Activated CD4-positive, alpha-beta T cell treated with anti-CD3 and anti-CD28 coated beads, Interleukin-2, amount 50 U/mL, for 4 hours (primary cell): ENCODE measurements at regions not wholly inside any gene's neighbourhood (a gene's known extent, or its start where the extent isn't known, plus 50 kb on each side); places are given as distances from the start of the nearest gene placed in this dataset.

ENCODE experiments used
- DNase-seq, 2 experiments: peaks; one replicate each; pipeline ENCODE4 v3.0.0-alpha.2; 2020

GRCh38 chr15:70488941-70489848 is 274.2 kb downstream of the UACA start:
- no peak for DNase-seq

GRCh38 chr15:70488002-70488605 is 275.3 kb downstream of the UACA start:
- DNase-seq = peak; percentile 68 to 75

- DNase-seq = no peak
Measured at GRCh38 chr15:70487387-70487740, 276.0 kb downstream of the UACA start.

- DNase-seq = peak; percentile 28 to 46
Measured at GRCh38 chr15:70486451-70487386, 276.6 kb downstream of the UACA start.

GRCh38 chr15:70486012-70486411 is 277.3 kb downstream of the UACA start:
- DNase-seq = no peak

- DNase-seq = no peak
Measured at GRCh38 chr15:70484993-70485392, 278.4 kb downstream of the UACA start.

- no peak for DNase-seq
Measured at GRCh38 chr15:70483513-70483912, 279.8 kb downstream of the UACA start.

- DNase-seq = peak; percentile 38 to 47
Measured at GRCh38 chr15:70480196-70480856, 283.0 kb downstream of the UACA start.

- no peak for DNase-seq
Measured at GRCh38 chr15:70479785-70480184, 283.6 kb downstream of the UACA start.

- no peak for DNase-seq
Measured at GRCh38 chr15:70479056-70479455, 284.3 kb downstream of the UACA start.

- DNase-seq = no peak
Measured at GRCh38 chr15:70478251-70478990, 284.9 kb downstream of the UACA start.

GRCh38 chr15:70477750-70478250 is 285.6 kb downstream of the UACA start:
- no peak for DNase-seq

- no peak for DNase-seq
Measured at GRCh38 chr15:70476441-70476840, 286.9 kb downstream of the UACA start.

GRCh38 chr15:70475921-70476320 is 287.4 kb downstream of the UACA start:
- no peak for DNase-seq

GRCh38 chr15:70475407-70475781 is 288.0 kb downstream of the UACA start:
- DNase-seq = no peak

- DNase-seq = no peak
Measured at GRCh38 chr15:70474471-70475406, 288.6 kb downstream of the UACA start.

GRCh38 chr15:70473581-70474370 is 289.6 kb downstream of the UACA start:
- DNase-seq = no peak

GRCh38 chr15:70471517-70471916 is 291.8 kb downstream of the UACA start:
- no peak for DNase-seq

GRCh38 chr15:70470556-70471191 is 292.7 kb downstream of the UACA start:
- DNase-seq = no peak
